K562 (cell line): ENCODE measurements at regions not wholly inside any gene's neighbourhood (a gene's known extent, or its start where the extent isn't known, plus 50 kb on each side); places are given as distances from the start of the nearest gene placed in this dataset.

ENCODE experiments used
- BDP1 ChIP-seq: IDR thresholded peaks from 3 replicates; pipeline ENCODE4 v1.6.1; 2011; ENCODE audit not compliant: insufficient read length, insufficient read depth
- CREBBP ChIP-seq: IDR thresholded peaks from one replicate; pipeline ENCODE4 v1.6.1; 2012; ENCODE audit warnings: low read depth, mild to moderate bottlenecking, control low read depth, inconsistent platforms, low read length
- ESRRA ChIP-seq: fragments of 450-650 bp; IDR thresholded peaks from 2 replicates; pipeline ENCODE4 v1.6.1; 2014; ENCODE audit warnings: low read depth, mild to moderate bottlenecking, moderate library complexity, borderline replicate concordance
- EWSR1 ChIP-seq: fragments of 450-650 bp; IDR thresholded peaks from 2 replicates; pipeline ENCODE4 v1.6.1; 2018; ENCODE audit warnings: borderline replicate concordance, mild to moderate bottlenecking, low read depth, moderate library complexity; ENCODE audit not compliant: partially characterized antibody
- HNRNPH1 ChIP-seq: fragments of 200-400 bp; formaldehyde crosslinking; optimal IDR thresholded peaks from 2 replicates; pipeline ENCODE3; 2017; ENCODE audit warnings: low read depth, mild to moderate bottlenecking, low read length, moderate library complexity
- IRF2 ChIP-seq: sonication (generic); formaldehyde crosslinking; IDR thresholded peaks from 2 replicates; pipeline ENCODE4 v1.8.1; 2022; ENCODE audit warnings: mild to moderate bottlenecking, missing genetic modification reagents
- KAT2B ChIP-seq: IDR thresholded peaks from one replicate; pipeline ENCODE4 v1.6.1; 2012; ENCODE audit warnings: low read depth, mild to moderate bottlenecking, control low read depth, inconsistent platforms, low read length, moderate library complexity
- KDM5B ChIP-seq: fragments of 200-600 bp; sonication (generic); IDR thresholded peaks from 2 replicates; pipeline ENCODE4 v1.6.1; 2012; ENCODE audit warnings: low read depth, mild to moderate bottlenecking, moderate library complexity, low read length, control low read depth, inconsistent platforms; ENCODE audit not compliant: insufficient replicate concordance
- NR4A1 ChIP-seq, 2 experiments: fragments of 250-450 bp in 1 of 2; fragments of 450-650 bp in 1 of 2; sonication (Bioruptor Pico) in 1 of 2; IDR thresholded peaks; 2 replicates each; pipeline versions ENCODE4 v1.4.0 to v1.6.1; 2016 to 2020; ENCODE audit warnings: mild to moderate bottlenecking in 2 of 2, missing compliant biosample characterization in 1 of 2, missing genetic modification characterization in 1 of 2, moderate library complexity in 1 of 2
- POLR2H ChIP-seq: IDR thresholded peaks from 2 replicates; pipeline ENCODE4 v1.6.1; 2016; ENCODE audit warnings: missing genetic modification characterization, low read depth, mild to moderate bottlenecking, control low read depth, missing compliant biosample characterization, moderate library complexity
- RFX1 ChIP-seq: fragments of 450-650 bp; IDR thresholded peaks from 2 replicates; pipeline ENCODE4 v1.6.1; 2016; ENCODE audit warnings: mild to moderate bottlenecking, moderate library complexity
- ZKSCAN8 ChIP-seq: fragments of 200-800 bp; sonication (Bioruptor generic); IDR thresholded peaks from 2 replicates; pipeline ENCODE4 v1.6.1; 2016; ENCODE audit warnings: missing genetic modification characterization, missing compliant biosample characterization
- TF ChIP-seq, protein P1 (sequence below): fragments of 450-650 bp; formaldehyde crosslinking; IDR thresholded peaks from 2 replicates; pipeline ENCODE4 v1.4.0; 2020; ENCODE audit warnings: mild to moderate bottlenecking, mixed read lengths
- TF ChIP-seq, protein P2 (sequence below), 2 experiments: fragments of 450-650 bp; formaldehyde crosslinking in 1 of 2; IDR thresholded peaks; 2 replicates each; pipeline versions ENCODE4 v1.4.0 to v1.6.1; 2014 to 2020; ENCODE audit warnings: mild to moderate bottlenecking in 2 of 2, borderline replicate concordance in 1 of 2, low read depth in 1 of 2
- TF ChIP-seq, protein P3 (sequence below), 2 experiments: fragments of 250-450 bp in 1 of 2; fragments of 450-650 bp in 1 of 2; sonication (Bioruptor Pico) in 1 of 2; IDR thresholded peaks; 2 replicates each; pipeline versions ENCODE4 v1.6.1 to v1.8.0; 2016 to 2021; ENCODE audit warnings: mild to moderate bottlenecking in 2 of 2, moderate library complexity in 2 of 2, missing compliant biosample characterization in 1 of 2, missing genetic modification characterization in 1 of 2
- TF ChIP-seq, protein P4 (sequence below): fragments of 450-650 bp; formaldehyde crosslinking; IDR thresholded peaks from 2 replicates; pipeline ENCODE4 v1.4.0; 2020; ENCODE audit warnings: mild to moderate bottlenecking

DNA sequence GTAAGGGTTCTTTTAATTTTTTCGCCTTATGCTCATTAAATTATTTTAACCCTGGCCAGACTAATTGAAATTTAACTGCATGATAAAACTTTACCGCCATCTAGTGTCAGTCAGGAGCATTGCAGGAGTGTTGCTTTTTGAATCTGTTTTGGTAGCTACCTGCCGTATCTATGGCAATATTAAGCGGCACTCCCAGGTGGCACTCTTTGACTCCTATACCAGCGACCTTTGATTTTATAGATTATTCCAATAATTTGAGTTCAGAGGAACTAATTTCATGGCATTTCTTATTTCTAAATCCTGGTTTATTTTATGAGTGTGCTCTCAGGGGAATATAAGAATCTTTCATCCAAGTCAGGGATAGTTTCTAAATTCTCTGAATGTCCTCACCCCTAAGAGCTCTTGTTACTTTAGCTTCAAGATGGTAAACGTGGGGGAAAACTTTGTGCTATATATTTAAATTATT, 198.9 kb downstream of the REEP3 start (continued):
- TF ChIP-seq ESRRA (no peak), NR4A1 (CRISPR knock-in tag; IDR thresholded peaks at IDR 0.05) (no peak), NR4A1 (tag; IDR thresholded peaks at IDR 0.05) (no peak), RFX1 (peak; percentile 67), HNRNPH1 (no peak), EWSR1 (no peak), ZKSCAN8 (CRISPR knock-in tag) (no peak), IRF2 (CRISPR knock-in tag) (no peak), CREBBP (no peak), POLR2H (tag) (no peak), KAT2B (no peak), KDM5B (no peak), BDP1 (no peak)
- TF ChIP-seq, protein P1, sequence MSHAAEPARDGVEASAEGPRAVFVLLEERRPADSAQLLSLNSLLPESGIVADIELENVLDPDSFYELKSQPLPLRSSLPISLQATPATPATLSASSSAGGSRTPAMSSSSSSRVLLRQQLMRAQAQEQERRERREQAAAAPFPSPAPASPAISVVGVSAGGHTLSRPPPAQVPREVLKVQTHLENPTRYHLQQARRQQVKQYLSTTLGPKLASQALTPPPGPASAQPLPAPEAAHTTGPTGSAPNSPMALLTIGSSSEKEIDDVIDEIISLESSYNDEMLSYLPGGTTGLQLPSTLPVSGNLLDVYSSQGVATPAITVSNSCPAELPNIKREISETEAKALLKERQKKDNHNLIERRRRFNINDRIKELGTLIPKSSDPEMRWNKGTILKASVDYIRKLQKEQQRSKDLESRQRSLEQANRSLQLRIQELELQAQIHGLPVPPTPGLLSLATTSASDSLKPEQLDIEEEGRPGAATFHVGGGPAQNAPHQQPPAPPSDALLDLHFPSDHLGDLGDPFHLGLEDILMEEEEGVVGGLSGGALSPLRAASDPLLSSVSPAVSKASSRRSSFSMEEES = no peak
- TF ChIP-seq, protein P2, sequence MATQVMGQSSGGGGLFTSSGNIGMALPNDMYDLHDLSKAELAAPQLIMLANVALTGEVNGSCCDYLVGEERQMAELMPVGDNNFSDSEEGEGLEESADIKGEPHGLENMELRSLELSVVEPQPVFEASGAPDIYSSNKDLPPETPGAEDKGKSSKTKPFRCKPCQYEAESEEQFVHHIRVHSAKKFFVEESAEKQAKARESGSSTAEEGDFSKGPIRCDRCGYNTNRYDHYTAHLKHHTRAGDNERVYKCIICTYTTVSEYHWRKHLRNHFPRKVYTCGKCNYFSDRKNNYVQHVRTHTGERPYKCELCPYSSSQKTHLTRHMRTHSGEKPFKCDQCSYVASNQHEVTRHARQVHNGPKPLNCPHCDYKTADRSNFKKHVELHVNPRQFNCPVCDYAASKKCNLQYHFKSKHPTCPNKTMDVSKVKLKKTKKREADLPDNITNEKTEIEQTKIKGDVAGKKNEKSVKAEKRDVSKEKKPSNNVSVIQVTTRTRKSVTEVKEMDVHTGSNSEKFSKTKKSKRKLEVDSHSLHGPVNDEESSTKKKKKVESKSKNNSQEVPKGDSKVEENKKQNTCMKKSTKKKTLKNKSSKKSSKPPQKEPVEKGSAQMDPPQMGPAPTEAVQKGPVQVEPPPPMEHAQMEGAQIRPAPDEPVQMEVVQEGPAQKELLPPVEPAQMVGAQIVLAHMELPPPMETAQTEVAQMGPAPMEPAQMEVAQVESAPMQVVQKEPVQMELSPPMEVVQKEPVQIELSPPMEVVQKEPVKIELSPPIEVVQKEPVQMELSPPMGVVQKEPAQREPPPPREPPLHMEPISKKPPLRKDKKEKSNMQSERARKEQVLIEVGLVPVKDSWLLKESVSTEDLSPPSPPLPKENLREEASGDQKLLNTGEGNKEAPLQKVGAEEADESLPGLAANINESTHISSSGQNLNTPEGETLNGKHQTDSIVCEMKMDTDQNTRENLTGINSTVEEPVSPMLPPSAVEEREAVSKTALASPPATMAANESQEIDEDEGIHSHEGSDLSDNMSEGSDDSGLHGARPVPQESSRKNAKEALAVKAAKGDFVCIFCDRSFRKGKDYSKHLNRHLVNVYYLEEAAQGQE (IDR thresholded peaks at IDR 0.05; ENCODE audit: borderline replicate concordance) = peak; percentile 84
- TF ChIP-seq, protein P2 (CRISPR knock-in tag; IDR thresholded peaks at IDR 0.05; ENCODE audit: low read depth) = no peak
- TF ChIP-seq, protein P3, sequence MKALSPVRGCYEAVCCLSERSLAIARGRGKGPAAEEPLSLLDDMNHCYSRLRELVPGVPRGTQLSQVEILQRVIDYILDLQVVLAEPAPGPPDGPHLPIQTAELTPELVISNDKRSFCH (CRISPR knock-in tag; IDR thresholded peaks at IDR 0.05) = no peak
- TF ChIP-seq, protein P3 (tag; IDR thresholded peaks at IDR 0.05) = no peak
- TF ChIP-seq, protein P4, sequence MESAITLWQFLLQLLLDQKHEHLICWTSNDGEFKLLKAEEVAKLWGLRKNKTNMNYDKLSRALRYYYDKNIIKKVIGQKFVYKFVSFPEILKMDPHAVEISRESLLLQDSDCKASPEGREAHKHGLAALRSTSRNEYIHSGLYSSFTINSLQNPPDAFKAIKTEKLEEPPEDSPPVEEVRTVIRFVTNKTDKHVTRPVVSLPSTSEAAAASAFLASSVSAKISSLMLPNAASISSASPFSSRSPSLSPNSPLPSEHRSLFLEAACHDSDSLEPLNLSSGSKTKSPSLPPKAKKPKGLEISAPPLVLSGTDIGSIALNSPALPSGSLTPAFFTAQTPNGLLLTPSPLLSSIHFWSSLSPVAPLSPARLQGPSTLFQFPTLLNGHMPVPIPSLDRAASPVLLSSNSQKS = no peak
